ENCODE measurements at regions not wholly inside any gene's neighbourhood (a gene's known extent, or its start where the extent isn't known, plus 50 kb on each side); places are given as distances from the start of the nearest gene placed in this dataset.

DNA sequence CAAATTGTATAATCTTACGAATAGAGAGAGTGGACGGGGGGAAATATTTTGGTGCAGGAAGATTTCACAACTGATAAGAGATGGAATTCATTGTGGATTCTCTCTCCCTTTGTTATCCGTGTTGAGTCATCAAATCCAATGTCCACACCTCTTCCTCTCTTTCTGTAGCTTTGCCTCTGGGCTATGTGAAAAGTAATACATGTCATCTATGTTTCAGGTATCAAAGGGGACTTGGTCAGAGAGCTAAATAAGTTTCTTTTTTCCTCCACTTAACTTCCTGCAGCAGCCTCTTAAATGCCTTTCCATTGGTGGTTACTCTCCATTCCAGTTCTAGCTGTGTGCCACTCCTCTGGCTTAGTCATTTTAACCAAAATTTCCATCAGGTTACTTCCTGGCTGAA lies 169.3 kb upstream of the NXPH2 start:
- H3K4me3 ChIP-seq (ENCODE audit: low read depth, low read length), result no peak overlapping the region
- no peak for DNase-seq (ENCODE audit: low read depth, low spot score)
- ChIA-PET CTCF (no interaction called here), POLR2A (no interaction called here)
- TF ChIP-seq CTCF (IDR thresholded peaks at IDR 0.05; ENCODE audit: insufficient read depth, low read length, missing control alignments), result no peak

DNA sequence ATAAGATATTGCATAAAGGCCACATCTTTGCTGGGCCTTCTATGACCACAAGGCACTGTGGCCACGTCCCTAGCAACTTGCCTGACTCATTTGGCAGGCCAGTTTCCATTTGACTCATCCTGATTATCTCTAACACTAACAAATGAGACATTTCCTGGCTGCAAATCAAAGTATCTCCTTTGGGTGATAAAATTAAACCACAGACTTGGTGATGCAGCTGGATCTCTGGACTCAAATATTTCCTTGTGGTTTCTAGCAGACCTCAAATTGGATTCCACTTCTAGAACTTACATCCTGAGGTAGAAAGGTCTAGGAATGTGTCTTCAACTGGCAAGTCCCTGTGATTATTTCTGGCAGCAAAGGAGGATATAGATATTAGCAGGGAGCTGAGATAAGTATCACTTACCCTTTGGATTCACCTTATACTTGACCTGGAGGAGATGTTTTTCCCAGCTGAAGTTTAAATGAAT lies 167.9 kb upstream of the NXPH2 start:
- no peak for TF ChIP-seq CTCF (IDR thresholded peaks at IDR 0.05; ENCODE audit: insufficient read depth, low read length, missing control alignments)
- CTCF ChIA-PET, result no interaction called here
- no peak overlapping the region for H3K4me3 ChIP-seq (ENCODE audit: low read depth, low read length)
- POLR2A ChIA-PET, result no interaction called here
- peak; percentile 83 for DNase-seq (ENCODE audit: low read depth, low spot score)

DNA sequence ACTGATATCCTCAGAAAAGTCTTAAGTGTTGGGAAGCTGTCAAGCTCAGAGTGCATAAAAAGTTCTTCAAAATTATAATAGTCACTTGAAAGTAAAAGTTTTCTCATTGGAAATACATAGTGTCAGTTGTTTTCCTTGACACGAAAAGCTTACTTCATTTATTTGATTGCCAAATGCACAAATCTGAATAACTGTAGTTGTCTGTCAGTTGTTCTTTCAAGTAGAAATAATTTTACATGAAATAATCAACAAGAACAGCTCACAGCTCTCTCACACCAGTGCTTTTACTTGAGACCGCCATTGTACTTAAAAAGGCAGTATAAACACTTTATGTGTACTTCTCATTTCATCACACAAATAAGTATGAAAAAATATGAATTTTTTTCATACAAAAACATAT lies 163.3 kb upstream of the NXPH2 start:
- POLR2A ChIA-PET, result no interaction called here
- no peak for TF ChIP-seq CTCF (IDR thresholded peaks at IDR 0.05; ENCODE audit: insufficient read depth, low read length, missing control alignments)
- DNase-seq (ENCODE audit: low read depth, low spot score), result no peak
- CTCF ChIA-PET, result no interaction called here
- H3K4me3 ChIP-seq (ENCODE audit: low read depth, low read length), result no peak overlapping the region

DNA sequence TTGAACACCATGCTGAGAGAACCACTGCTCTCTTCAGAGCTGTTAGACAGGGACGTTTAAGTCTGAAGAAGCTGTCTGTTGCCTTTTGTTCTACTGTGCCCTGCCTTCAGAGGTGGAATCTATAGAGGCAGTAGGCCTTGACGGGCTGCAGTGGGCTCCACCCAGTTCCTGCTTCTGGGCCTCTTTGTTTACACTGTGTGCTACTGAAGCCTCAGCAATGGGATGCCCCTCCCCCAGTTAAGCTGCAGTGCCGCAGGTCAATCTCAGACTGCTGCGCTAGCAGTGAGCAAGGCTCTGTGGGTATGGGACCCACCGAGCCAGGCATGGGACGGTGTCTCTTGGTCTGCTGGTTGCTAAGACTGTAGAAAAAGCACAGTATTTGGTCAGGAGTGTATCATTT lies 162.3 kb upstream of the NXPH2 start:
- H3K4me3 ChIP-seq (ENCODE audit: low read depth, low read length), result no peak overlapping the region
- ChIA-PET POLR2A (no interaction called here), CTCF (no interaction called here)
- no peak for DNase-seq (ENCODE audit: low read depth, low spot score)
- no peak for TF ChIP-seq CTCF (IDR thresholded peaks at IDR 0.05; ENCODE audit: insufficient read depth, low read length, missing control alignments)

DNA sequence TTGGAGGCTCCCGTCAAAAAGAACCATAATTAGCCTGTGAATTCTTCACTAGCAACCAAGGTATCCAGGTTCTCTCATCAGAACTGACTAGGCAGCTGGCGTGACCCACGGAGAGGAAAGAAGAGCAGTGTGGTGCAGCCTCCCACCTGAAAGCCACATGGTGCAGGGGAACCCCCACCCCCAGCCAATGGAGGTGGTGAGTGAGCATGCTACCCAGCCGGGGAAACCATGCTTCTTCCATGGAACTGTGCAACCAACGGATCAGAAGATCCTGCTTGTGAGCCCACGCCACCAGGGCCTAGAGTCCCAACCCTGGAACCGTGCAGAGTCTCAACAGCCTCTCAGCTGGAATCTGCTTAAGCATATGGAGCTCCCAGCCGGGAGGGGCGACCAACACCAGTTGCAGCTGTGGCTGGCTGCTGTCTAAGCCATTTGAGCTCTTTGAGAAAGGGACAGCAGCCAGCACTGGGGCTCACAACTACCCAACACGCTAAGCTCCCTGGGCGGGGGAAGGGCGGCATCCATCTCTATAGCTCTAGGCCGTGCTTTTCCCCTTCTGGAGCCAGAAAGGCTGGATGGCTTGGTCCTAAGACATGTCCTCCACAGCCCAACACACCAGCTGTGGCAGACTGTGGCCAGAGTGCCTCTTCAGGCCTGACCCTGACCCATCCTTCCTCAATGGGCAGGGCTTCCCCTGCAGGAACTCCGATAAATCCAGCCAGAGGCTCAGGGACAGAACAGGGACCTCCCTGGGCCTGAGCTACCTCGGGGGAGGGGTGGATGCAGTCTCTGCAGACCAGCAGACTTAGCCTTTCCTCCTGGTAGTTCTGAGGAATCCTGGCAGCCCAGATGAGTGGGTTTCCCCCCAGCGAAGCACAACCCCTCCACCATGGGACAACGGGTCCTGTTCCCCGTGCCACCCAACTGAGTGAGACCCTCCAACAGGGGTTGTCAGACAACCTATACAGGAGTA lies 151.4 kb upstream of the NXPH2 start:
- DNase-seq (ENCODE audit: low read depth, low spot score), result no peak
- H3K4me3 ChIP-seq (ENCODE audit: low read depth, low read length), result no peak overlapping the region
- TF ChIP-seq CTCF (IDR thresholded peaks at IDR 0.05; ENCODE audit: insufficient read depth, low read length, missing control alignments), result no peak
- CTCF ChIA-PET, result no interaction called here
- POLR2A ChIA-PET, result no interaction called here

DNA sequence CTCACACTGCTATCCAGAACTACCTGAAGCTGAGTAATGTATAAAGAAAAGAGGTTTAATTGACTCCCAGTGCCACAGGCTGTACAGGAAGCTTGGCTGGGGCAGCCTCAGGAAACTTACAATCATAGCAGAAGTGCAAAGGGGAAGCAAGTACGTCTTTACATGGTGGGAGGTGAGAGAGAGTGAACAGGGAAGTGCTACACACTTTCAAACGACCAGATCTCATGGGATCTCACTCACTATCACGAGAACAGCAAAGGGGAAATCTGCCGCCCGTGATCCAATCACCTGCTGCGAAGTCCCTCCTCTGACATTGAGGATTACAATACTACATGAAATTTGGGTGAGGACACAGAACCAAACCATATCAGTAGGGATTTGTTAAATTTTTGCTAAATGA lies 150.4 kb upstream of the NXPH2 start:
- no peak overlapping the region for H3K4me3 ChIP-seq (ENCODE audit: low read depth, low read length)
- CTCF ChIA-PET, result no interaction called here
- POLR2A ChIA-PET, result no interaction called here
- TF ChIP-seq CTCF (IDR thresholded peaks at IDR 0.05; ENCODE audit: insufficient read depth, low read length, missing control alignments), result no peak
- no peak for DNase-seq (ENCODE audit: low read depth, low spot score)

Data from AG04449 (cell line).